GM06990 (cell line): ENCODE measurements at regions not wholly inside any gene's neighbourhood (a gene's known extent, or its start where the extent isn't known, plus 50 kb on each side); places are given as distances from the start of the nearest gene placed in this dataset.

Experiments used
- DNase-seq: peaks from one replicate; pipeline ENCODE4 v3.0.0-alpha.2; 2011; ENCODE audit not compliant: insufficient read length; ENCODE audit errors: extremely low read depth
- H3K27me3 ChIP-seq: replicated peaks from 2 replicates; pipeline ENCODE4 v1.6.0; 2011; ENCODE audit warnings: low read length; ENCODE audit not compliant: control insufficient read depth, insufficient read depth
- H3K36me3 ChIP-seq: 2 replicates; pipeline ENCODE4 v1.5.1; 2011; ENCODE audit warnings: low read length; ENCODE audit not compliant: control insufficient read depth, insufficient read depth
- H3K4me3 ChIP-seq: replicated peaks from 2 replicates; pipeline ENCODE4 v1.5.1; 2011; ENCODE audit warnings: low read depth, mild to moderate bottlenecking, control low read depth, low read length
- TF ChIP-seq, protein P1 (sequence below): IDR thresholded peaks from 2 replicates; pipeline ENCODE4 v1.5.1; 2011; ENCODE audit warnings: low read length, control low read depth, mild to moderate bottlenecking, inconsistent platforms; ENCODE audit not compliant: insufficient read depth, poor library complexity, severe bottlenecking

DNA sequence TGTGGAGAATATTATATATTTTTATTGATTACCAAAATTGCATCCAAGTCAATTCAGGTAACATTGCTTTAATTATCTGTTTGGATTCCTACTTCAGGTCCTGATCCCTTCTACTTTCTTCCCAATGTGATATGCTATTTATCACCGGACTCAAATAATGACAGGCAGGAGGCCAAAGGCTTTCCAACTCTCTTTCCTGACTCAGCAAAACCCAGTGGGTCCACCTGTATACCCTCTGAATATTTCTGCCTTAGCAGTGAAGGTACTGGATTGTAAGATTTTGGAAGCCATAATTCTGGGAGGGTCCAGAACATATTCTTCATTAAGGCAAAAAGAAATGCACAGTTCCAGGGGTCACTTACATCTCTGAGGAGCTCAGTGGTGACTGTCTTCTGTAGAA, 260.2 kb upstream of the UBASH3B start:
- TF ChIP-seq, protein P1, sequence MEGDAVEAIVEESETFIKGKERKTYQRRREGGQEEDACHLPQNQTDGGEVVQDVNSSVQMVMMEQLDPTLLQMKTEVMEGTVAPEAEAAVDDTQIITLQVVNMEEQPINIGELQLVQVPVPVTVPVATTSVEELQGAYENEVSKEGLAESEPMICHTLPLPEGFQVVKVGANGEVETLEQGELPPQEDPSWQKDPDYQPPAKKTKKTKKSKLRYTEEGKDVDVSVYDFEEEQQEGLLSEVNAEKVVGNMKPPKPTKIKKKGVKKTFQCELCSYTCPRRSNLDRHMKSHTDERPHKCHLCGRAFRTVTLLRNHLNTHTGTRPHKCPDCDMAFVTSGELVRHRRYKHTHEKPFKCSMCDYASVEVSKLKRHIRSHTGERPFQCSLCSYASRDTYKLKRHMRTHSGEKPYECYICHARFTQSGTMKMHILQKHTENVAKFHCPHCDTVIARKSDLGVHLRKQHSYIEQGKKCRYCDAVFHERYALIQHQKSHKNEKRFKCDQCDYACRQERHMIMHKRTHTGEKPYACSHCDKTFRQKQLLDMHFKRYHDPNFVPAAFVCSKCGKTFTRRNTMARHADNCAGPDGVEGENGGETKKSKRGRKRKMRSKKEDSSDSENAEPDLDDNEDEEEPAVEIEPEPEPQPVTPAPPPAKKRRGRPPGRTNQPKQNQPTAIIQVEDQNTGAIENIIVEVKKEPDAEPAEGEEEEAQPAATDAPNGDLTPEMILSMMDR = no peak
- Histone ChIP-seq H3K4me3 (no peak overlapping the region), H3K27me3 (no peaks in the 10 kb centered on the region), H3K36me3 (no peaks in the 10 kb centered on the region)
- no peak for DNase-seq

DNA sequence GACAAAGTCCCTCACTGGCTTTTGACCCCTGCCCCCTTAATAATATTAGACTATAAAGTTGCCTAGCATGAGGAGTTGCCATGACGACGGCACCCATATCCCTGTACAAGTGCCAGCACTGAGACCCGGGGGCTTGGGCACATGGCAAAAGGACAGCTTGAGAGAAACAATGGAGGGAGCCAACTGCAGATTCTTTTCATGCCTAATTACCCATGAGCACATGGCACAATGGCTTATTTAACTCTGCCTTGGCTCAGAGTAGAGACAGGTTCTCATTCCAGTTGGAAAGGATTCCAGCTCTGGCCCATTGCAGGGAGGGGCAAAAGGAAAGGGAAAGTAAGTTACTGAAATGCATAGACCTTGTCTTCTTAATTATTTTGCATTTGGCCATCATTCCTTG, 261.2 kb upstream of the UBASH3B start:
- no peak for DNase-seq
- TF ChIP-seq, protein P1 = no peak
- H3K36me3 ChIP-seq = no peaks in the 10 kb centered on the region
- H3K4me3 ChIP-seq = no peak overlapping the region
- H3K27me3 ChIP-seq = no peaks in the 10 kb centered on the region

- no peak overlapping the region for H3K4me3 ChIP-seq
- no peak for DNase-seq
- TF ChIP-seq, protein P1 = no peak
Observed at GRCh38 chr11:122393209-122393860, 262.2 kb upstream of the UBASH3B start.

DNA sequence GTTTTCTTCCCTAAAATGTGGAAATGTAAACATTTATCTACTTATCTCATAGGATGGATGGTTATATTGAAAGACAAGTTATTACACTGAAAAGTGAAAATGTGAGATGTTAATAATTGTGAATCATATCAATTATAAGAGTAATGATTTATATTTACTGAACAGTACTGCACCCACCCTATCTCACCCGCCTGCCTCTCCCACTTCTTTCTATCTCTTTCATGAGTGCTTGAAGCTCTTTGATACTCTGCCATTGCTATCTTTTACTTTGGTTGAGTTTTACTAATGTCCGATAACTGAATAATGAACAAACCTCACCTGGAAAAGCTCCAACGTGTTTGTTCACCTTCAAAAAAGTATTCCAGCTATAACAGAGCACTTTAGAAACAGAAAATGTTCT, 263.0 kb upstream of the UBASH3B start:
- no peak for DNase-seq
- H3K36me3 ChIP-seq = no peaks in the 10 kb centered on the region
- TF ChIP-seq, protein P1 = no peak
- H3K4me3 ChIP-seq = no peak overlapping the region
- no peaks in the 10 kb centered on the region for H3K27me3 ChIP-seq

More at GRCh38 chr11:122393209-122393860, 262.2 kb upstream of the UBASH3B start:
- no peaks in the 10 kb centered on the region for H3K27me3 ChIP-seq
- no peaks in the 10 kb centered on the region for H3K36me3 ChIP-seq

- no peak for DNase-seq
- TF ChIP-seq, protein P1 = no peak
- Histone ChIP-seq H3K4me3 (no peak overlapping the region), H3K27me3 (no peaks in the 10 kb centered on the region), H3K36me3 (no peaks in the 10 kb centered on the region)
Observed at GRCh38 chr11:122391049-122391448, 264.5 kb upstream of the UBASH3B start.

- TF ChIP-seq, protein P1 = no peak
- no peak for DNase-seq
- Histone ChIP-seq H3K36me3 (no peaks in the 10 kb centered on the region), H3K27me3 (no peaks in the 10 kb centered on the region), H3K4me3 (no peak overlapping the region)
Observed at GRCh38 chr11:122383186-122383585, 267.2 kb upstream of the BLID start.
